HCT116 (cell line): ENCODE measurements at regions not wholly inside any gene's neighbourhood (a gene's known extent, or its start where the extent isn't known, plus 50 kb on each side); places are given as distances from the start of the nearest gene placed in this dataset.

Experiments
- ATAC-seq: fragments of 200-7000 bp; cut with Tn5 transposase; 2 replicates; pipeline ENCODE4 v1.9.1; 2020; ENCODE audit warnings: mild to moderate bottlenecking, moderate library complexity
- BruUV-seq: library from RNA; stranded (reverse); fragments of 400-500 nt; replicated peaks from 2 replicates; lab custom pipeline; 2021; lab: Mats Ljungman, UMichigan
- CTCF ChIA-PET: fragments of 300-600 bp; sonication (Branson Sonifier 250); formaldehyde crosslinking; loops from one replicate; lab custom pipeline; 2021; ENCODE audit warnings: antibody characterized with exemption; lab: Charles Lee
- POLR2A ChIA-PET: fragments of 300-600, 350-600 bp; sonication (Branson Sonifier 250); formaldehyde crosslinking; loops from one replicate; lab custom pipeline; 2021; ENCODE audit warnings: antibody characterized with exemption; lab: Charles Lee
- RAD21 ChIA-PET, 2 experiments: fragments of 300-600 bp; sonication (Branson Sonifier 250); formaldehyde crosslinking; loops; one replicate each; lab custom pipeline; 2023; ENCODE audit warnings: low total read pairs in 2 of 2; ENCODE audit not compliant: uncharacterized antibody in 2 of 2, unreplicated experiment in 2 of 2, low non-redundant PET in 1 of 2; lab: Charles Lee
- DNase-seq: peaks from one replicate; pipeline ENCODE4 v3.0.0-alpha.2; 2010; ENCODE audit warnings: low read depth, low spot score
- H2AFZ ChIP-seq: fragments of 200-600 bp; shearing (Covaris generic), sonication (generic); 2 replicates; pipeline ENCODE4 v1.6.1; 2017; ENCODE audit warnings: low read depth, mixed run types, mixed read lengths, antibody characterized with exemption, low read length; ENCODE audit not compliant: poor library complexity, severe bottlenecking
- H3K27ac ChIP-seq: 2 replicates; pipeline ENCODE4 v1.5.1; 2012; ENCODE audit warnings: low read depth, low read length
- H3K27me3 ChIP-seq: fragments of 200-600 bp; sonication (generic); 2 replicates; pipeline ENCODE4 v1.6.1; 2016; ENCODE audit warnings: mixed run types, low read length, mixed read lengths; ENCODE audit not compliant: insufficient read depth
- H3K36me3 ChIP-seq, 2 experiments: fragments of 200-500 bp in 1 of 2; fragments of 200-600 bp in 1 of 2; sonication (Bioruptor generic) in 1 of 2; sonication (generic) in 1 of 2; 2 replicates each; pipeline versions ENCODE4 v1.5.1 to v1.6.1; 2014 to 2016; ENCODE audit warnings: low read length in 2 of 2, inconsistent platforms in 1 of 2, mixed read lengths in 1 of 2, mixed run types in 1 of 2; ENCODE audit not compliant: insufficient read depth in 2 of 2, control insufficient read depth in 1 of 2
- H3K4me1 ChIP-seq, 2 experiments: fragments of 200-600 bp in 1 of 2; sonication (generic) in 1 of 2; 2 replicates each; pipeline versions ENCODE4 v1.5.1 to v1.6.1; 2012 to 2017; ENCODE audit warnings: low read length in 2 of 2, inconsistent platforms in 1 of 2, mild to moderate bottlenecking in 1 of 2, mixed read lengths in 1 of 2, mixed run types in 1 of 2, moderate library complexity in 1 of 2; ENCODE audit not compliant: insufficient read depth in 2 of 2, control insufficient read depth in 1 of 2
- H3K4me2 ChIP-seq: fragments of 200-600 bp; sonication (generic); 2 replicates; pipeline ENCODE4 v1.6.1; 2017; ENCODE audit warnings: mixed run types, low read length, mixed read lengths
- H3K4me3 ChIP-seq, 2 experiments: fragments of 200-600 bp in 1 of 2; sonication (generic) in 1 of 2; replicated peaks in 1 of 2; 2 replicates each; pipeline ENCODE4 v1.5.1; 2011 to 2016; ENCODE audit warnings: low read length in 2 of 2, control low read depth in 1 of 2, low read depth in 1 of 2, mild to moderate bottlenecking in 1 of 2, mixed read lengths in 1 of 2, mixed run types in 1 of 2
- H3K79me2 ChIP-seq: fragments of 200-600 bp; sonication (generic); 2 replicates; pipeline ENCODE4 v1.6.1; 2017; ENCODE audit warnings: mild to moderate bottlenecking, mixed run types, low read length, moderate library complexity, mixed read lengths; ENCODE audit not compliant: insufficient read depth
- H3K9ac ChIP-seq: fragments of 200-600 bp; sonication (generic); 2 replicates; pipeline ENCODE4 v1.6.1; 2016; ENCODE audit warnings: low read length, mixed read lengths
- H3K9me2 ChIP-seq: fragments of 200-600 bp; sonication (generic), shearing (Covaris generic); 2 replicates; pipeline ENCODE4 v1.6.1; 2017; ENCODE audit warnings: mixed run types, mild to moderate bottlenecking, moderate library complexity; ENCODE audit not compliant: insufficient read depth
- H3K9me3 ChIP-seq, 2 experiments: fragments of 200-500 bp in 1 of 2; fragments of 200-600 bp in 1 of 2; sonication (Bioruptor generic) in 1 of 2; sonication (generic) in 1 of 2; 2 replicates each; pipeline ENCODE4 v1.6.1; 2014 to 2017; ENCODE audit warnings: low read length in 2 of 2, mixed read lengths in 2 of 2, inconsistent platforms in 1 of 2, low read depth in 1 of 2, mild to moderate bottlenecking in 1 of 2, mixed run types in 1 of 2, moderate library complexity in 1 of 2; ENCODE audit not compliant: control insufficient read depth in 1 of 2, insufficient read depth in 1 of 2
- H4K20me1 ChIP-seq: fragments of 200-600 bp; sonication (generic), shearing (Covaris generic); 2 replicates; pipeline ENCODE4 v1.6.1; 2017; ENCODE audit warnings: mixed run types, mild to moderate bottlenecking, moderate library complexity; ENCODE audit not compliant: insufficient read depth
- ATF3 ChIP-seq: IDR thresholded peaks from 2 replicates; pipeline ENCODE4 v1.6.1; 2012
- CBX3 ChIP-seq: IDR thresholded peaks from 2 replicates; pipeline ENCODE4 v1.6.1; 2012; ENCODE audit warnings: low read depth
- CEBPB ChIP-seq: IDR thresholded peaks from 2 replicates; pipeline ENCODE4 v1.6.1; 2012; ENCODE audit warnings: low read depth
- EGR1 ChIP-seq: IDR thresholded peaks from 2 replicates; pipeline ENCODE4 v1.6.1; 2012; ENCODE audit warnings: low read depth
- ELF1 ChIP-seq: IDR thresholded peaks from 2 replicates; pipeline ENCODE4 v1.6.1; 2012; ENCODE audit warnings: low read depth, borderline replicate concordance
- EZH2phosphoT487 ChIP-seq: fragments of 200-600 bp; IDR thresholded peaks from 2 replicates; pipeline ENCODE4 v1.6.1; 2018; ENCODE audit warnings: antibody characterized with exemption, borderline replicate concordance
- JUND ChIP-seq: IDR thresholded peaks from 2 replicates; pipeline ENCODE4 v1.6.1; 2012
- POLR2AphosphoS5 ChIP-seq: IDR thresholded peaks from 2 replicates; pipeline ENCODE4 v1.6.1; 2011; ENCODE audit warnings: mild to moderate bottlenecking, low read depth, low read length, moderate library complexity
- SIN3A ChIP-seq: IDR thresholded peaks from 2 replicates; pipeline ENCODE4 v1.6.1; 2012; ENCODE audit warnings: low read depth
- SP1 ChIP-seq: IDR thresholded peaks from 2 replicates; pipeline ENCODE4 v1.6.1; 2012; ENCODE audit warnings: low read depth
- YY1 ChIP-seq: IDR thresholded peaks from 2 replicates; pipeline ENCODE4 v1.6.1; 2011; ENCODE audit warnings: low read length, low read depth, moderate library complexity, mild to moderate bottlenecking; ENCODE audit not compliant: insufficient replicate concordance; ENCODE audit errors: extremely low read depth
- ZBTB33 ChIP-seq: IDR thresholded peaks from 2 replicates; pipeline ENCODE4 v1.6.1; 2011; ENCODE audit warnings: mild to moderate bottlenecking, low read length, moderate library complexity; ENCODE audit not compliant: insufficient replicate concordance; ENCODE audit errors: extremely low read depth
- ZFX ChIP-seq: fragments of 450-650 bp; IDR thresholded peaks from 2 replicates; pipeline ENCODE4 v1.6.1; 2017
- ZNF274 ChIP-seq: fragments of 200-500 bp; sonication (Bioruptor generic); IDR thresholded peaks from 2 replicates; pipeline ENCODE4 v1.6.1; 2014; ENCODE audit warnings: mild to moderate bottlenecking, low read depth, low read length, inconsistent platforms
- intact Hi-C: fragments of 100-400 bp; cut with micrococcal nuclease; formaldehyde crosslinking; loops from 2 replicates; pipeline ENCODE4 v1.10.0; 2022
- TF ChIP-seq, protein P1 (sequence below): IDR thresholded peaks from 2 replicates; pipeline ENCODE4 v1.6.1; 2012

DNA sequence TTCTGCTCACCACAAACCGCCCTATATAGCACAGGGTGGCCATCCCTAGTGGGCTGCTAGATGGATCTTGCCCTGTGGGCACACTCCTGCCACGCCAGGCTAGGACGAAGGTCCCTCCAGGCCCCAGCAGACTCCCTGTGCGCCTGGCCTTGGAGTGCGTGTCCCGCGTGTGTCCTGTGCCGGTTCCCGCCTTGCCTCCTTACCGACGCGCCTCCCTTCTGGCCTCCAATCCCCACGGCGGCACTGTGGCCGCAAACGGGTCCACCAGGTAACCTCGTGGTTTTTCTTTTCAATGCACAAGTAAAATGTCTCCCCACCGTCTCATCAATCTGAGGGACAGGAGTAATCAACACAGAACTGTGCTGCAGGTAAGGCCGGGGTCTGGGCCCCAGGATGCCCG is 133.8 kb upstream of the PHACTR3 start:
- Histone ChIP-seq H3K36me3 (no peaks in the 10 kb centered on the region), H3K4me1 (no peaks in the 10 kb centered on the region), H3K9me2 (no peaks in the 10 kb centered on the region), H3K9ac (no peak overlapping the region), H3K9me3 (no peaks in the 10 kb centered on the region), H3K4me2 (no peak overlapping the region), H3K4me3 (no peak overlapping the region), H4K20me1 (no peaks in the 10 kb centered on the region), H3K27ac (no peak overlapping the region), H3K27me3 (no peaks in the 10 kb centered on the region), H3K79me2 (no peaks in the 10 kb centered on the region), H2AFZ (no peak overlapping the region)
- intact Hi-C loops = no loop called here
- no peak for ATAC-seq
- DNase-seq = no peak
- ChIA-PET POLR2A (no interaction called here), CTCF (no interaction called here), RAD21 (no interaction called here)
- BruUV-seq = no TSS peak
- TF ChIP-seq SP1 = no peak
- no peak for TF ChIP-seq ZNF274
- TF ChIP-seq ZFX = no peak
- TF ChIP-seq JUND = no peak
- no peak for TF ChIP-seq EGR1
- TF ChIP-seq, protein P1, sequence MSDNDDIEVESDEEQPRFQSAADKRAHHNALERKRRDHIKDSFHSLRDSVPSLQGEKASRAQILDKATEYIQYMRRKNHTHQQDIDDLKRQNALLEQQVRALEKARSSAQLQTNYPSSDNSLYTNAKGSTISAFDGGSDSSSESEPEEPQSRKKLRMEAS = no peak
- no peak for TF ChIP-seq YY1
- TF ChIP-seq POLR2AphosphoS5 = no peak
- no peak for TF ChIP-seq ZBTB33
- no peak for TF ChIP-seq ELF1
- TF ChIP-seq SIN3A = no peak
- no peak for TF ChIP-seq EZH2phosphoT487
- no peak for TF ChIP-seq CEBPB
- TF ChIP-seq ATF3 = no peak
- TF ChIP-seq CBX3 = no peak
